ENCODE measurements at regions not wholly inside any gene's neighbourhood (a gene's known extent, or its start where the extent isn't known, plus 50 kb on each side); places are given as distances from the start of the nearest gene placed in this dataset.

DNA sequence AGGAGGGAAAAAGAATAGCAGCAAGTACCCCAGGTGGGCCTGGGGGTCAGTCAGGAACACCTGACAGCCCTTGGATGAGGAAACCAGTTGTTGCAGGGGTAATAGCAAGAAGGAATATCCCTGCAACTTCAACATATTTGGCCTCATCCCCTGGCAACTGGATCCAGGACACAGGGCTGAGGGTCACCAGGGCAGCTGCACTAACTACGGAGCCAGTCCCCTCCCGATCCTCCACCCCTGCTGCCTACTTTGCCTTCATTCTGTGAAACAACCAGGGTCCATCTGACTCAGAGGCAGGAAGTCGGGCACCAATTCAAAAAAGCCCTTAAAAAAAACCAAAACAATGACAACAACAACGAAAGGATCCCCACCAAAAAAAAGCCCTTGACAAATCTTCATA lies 52.9 kb downstream of the FRMPD3 start:
- no peak for DNase-seq (ENCODE audit: low read depth)

DNA sequence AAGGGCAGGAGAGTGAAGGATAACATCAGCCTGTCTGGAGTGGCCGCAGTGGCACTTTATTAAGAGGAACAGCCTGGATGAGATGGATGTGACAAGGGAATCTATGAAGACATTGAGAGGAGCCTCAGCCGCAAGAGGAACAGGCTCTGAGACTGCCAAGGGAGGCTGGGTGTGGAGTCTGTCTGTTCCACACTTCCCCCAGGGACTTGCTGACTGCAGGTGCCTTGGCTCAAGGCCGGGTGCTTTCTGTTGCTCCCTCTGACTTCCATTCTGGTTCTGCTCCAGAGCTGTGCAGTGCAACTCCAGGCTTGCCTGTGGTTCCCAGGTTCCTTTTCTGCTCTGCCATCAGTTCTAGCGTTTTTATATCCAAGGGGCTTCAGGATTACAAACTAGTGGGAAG lies 54.6 kb downstream of the FRMPD3 start:
- no peak for DNase-seq (ENCODE audit: low read depth)

DNA sequence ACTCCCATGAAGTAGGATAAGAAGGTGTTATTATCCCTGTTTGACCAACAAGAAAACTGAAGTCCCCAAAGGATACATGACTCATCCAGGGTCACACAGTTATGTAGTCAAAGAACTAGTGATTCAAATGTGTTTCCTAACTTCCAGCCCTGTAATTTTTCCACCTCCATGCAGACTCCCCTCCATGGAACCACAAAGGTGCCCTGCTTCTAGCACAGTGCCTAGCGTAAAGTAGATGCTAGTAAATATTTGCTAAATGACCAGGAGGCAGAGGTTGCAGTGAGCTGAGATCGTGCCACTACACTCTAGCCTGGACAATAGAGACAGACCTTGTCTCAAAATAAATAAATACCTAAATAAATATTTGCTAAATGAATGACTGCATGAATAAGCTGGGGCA lies 55.8 kb downstream of the FRMPD3 start:
- no peak for DNase-seq (ENCODE audit: low read depth)

DNA sequence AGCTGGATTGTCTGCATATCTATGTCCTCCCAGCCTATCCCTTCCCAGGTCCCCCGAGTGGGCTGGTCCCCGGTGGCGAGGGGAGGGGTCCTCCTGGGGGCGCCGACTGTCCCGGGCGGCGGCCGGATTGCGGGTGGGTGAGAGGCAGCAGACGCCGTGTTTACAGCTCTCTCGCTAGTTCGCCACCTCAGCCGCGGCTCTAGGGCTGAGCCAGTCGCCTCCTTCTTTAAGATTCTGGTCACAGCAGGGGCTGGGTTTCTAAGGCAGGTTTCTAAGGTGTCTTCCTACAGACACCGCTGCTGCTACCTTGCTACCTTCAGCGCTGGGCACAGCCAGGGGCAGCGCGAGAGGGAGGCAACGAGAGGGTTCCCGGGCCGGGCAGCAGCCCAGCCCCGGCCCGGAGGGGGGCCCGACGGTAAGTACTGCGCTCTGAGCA lies 57.2 kb downstream of the FRMPD3 start:
- no peak for DNase-seq (ENCODE audit: low read depth)

DNA sequence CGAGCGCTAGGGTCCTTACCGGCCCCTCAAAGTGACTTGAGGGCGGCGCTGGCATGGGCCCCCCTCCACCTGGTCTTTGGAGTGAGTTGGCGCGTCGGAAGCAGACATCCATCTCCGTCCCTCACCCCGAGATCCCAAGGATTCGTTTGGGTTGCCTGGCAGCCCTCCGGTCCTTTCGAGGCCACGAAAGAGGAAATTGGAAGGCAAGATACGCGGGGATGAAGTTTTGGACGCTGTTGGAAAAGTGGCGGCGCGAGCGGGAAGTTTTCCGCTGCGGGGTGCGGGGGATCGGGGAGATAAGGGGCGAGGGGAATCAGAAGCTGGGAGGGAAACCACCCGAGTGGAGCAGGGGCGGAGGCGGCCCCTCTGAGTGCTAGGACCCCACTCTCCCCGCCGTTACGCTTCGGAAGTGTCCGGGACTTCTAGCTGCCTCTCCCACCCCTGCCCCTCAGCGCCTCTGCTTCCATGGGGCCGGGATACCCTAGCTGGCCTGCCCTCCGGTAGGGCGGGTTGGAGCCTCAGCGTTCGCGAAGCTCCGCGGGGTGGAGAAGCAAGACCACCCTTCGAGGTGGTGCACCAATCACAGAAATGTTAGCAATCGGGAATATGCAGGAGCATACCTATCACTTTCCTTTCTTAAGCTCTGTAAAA lies 57.8 kb downstream of the FRMPD3 start:
- DNase-seq (ENCODE audit: low read depth), result no peak

DNA sequence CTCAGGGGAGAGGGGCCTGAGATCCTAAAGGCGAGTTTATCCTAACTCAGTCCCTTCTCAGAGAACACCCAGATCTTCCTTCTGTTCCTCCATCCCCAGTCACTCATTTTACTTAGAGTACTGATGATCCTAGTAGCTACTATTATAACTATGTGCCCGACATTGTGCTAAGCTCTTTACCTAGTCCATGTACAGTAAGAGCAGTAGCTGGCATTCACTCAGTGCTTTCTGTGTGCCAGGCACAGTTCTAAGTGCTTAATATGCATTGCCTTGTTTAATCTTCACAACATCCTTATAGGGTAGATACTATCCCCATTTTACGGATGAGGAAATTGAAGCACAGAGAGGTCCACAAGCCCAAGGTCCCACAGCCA lies 58.3 kb downstream of the FRMPD3 start:
- DNase-seq (ENCODE audit: low read depth), result no peak

DNA sequence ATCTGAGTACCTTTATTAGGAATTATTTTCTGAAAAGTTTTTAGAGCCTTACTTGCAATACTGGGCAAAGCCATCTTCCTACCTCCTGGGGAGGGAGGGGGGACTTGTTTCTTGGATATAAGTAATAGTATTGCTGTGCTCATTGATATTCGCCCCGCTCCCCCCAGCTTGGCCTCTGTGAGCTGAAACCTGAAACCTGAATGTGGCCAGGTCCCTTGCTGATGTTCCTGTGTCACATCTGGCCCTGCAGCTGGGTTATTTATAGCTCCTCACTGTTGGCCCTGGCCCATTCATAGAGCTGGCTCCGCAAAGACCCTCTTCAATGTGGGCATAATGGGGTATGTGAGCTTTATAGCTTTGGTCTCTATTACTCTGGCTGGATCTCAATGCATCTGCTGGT lies 59.5 kb downstream of the FRMPD3 start:
- no peak for DNase-seq (ENCODE audit: low read depth)

DNA sequence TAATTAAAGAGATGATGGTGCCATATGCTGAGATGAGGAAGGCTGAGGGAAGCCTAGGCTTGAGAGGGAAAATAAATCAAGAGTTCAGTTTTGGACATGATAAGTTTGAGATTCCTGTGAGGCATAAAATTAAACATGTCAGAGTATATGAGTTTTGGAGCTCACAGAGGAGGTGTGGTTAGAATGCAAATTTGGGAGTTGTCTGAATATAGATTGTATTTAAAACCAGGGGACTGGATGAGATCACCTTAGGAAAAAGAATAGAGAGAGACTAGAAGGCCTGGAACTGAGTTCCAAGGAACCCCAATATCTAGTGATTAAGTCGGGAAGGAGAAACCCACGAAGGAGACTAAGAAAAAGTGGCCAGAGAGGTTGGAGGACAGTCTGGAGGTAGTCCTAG lies 65.5 kb downstream of the FRMPD3 start:
- DNase-seq (ENCODE audit: low read depth), result no peak

DNA sequence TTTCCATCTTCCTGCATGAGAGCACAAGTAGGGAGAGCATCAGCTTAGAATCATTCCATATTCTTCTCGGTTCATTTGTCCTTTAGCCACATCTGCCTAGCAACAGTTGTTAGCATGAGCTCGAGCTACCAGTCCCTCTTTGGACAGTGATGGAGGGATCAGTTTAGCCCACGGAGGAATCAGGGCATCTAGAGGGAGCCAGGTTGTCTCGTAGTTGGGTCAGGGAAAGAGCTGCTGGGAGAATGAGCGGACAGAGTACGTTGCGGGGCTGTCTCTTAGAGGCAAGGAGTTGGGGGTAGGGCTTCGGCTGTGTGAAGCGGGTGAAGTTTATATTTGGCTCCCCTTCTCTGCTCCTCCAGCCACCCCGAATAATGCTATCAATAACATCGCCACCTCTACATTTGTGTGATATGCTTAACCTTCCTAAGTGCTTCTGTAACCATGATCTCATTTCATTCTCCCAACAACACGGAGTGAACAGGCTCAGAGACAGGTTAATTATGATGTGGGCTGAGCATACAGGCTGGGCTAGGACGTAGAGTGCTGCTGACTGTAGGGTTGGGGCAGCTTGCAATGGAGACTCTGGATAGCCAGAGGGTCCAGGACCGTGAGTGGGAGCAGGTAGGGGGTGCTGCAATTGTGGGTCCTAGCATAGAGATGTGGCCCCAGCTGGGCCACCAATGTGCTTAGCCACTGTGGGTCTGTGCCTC lies 72.6 kb downstream of the FRMPD3 start:
- no peak for DNase-seq (ENCODE audit: low read depth)

DNA sequence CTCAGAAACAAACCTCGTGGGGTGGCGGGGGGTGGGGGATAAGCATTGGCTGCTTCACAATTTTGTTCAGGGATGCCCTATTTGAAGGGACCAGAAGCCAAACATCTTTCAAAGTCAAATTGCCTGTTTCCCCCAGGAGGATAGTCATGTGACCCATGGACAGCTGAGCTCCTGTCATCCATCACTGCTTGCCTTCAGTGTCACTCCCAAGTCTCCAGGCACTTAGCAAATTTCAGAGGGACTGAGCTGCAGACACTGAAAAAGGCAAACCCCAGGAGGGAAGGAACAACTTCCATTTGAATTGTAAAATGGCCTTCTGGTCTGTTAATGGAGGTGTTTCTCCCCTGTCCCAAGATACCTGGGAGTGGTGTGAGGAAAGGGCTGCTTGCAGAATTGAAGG lies 73.4 kb downstream of the FRMPD3 start:
- no peak for DNase-seq (ENCODE audit: low read depth)

DNA sequence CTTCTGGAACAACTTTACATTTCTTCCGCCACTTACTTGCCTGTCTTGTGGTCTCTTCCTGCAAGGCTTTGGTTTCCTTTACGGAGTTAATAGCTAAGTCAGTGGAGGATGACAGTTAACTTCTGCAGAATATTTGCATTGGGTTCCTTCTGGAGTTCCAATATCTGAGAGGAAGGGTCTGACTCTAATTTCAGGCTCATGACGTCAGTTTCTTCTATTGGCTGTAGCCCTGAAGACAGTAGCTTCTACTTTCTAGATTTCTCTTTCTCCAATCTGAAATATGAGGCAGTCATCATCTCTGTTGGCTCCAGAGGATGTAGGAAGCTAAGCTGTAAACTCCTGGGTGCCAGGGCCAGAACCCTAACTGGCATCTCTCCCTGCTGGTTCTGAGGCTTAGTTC lies 76.7 kb downstream of the FRMPD3 start:
- DNase-seq (ENCODE audit: low read depth), result no peak

DNA sequence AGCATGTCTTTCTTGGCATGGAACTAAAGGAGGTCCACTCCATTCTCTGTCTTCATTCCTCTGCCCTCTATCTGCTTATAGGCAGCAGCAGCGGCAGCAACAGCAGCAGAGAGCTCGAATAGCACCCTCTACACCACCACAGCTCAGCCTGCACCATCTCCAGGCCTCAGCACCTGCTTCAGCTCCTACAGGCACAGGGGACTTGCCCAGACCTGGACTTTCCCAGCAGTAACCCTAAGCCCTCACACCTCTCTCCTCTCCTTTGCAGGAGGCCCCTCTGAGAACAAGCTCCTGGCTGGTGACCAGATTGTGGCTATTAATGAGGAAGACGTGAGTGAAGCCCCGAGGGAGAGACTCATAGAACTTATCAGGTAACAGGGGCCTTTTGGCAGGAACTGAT lies 80.7 kb downstream of the FRMPD3 start:
- DNase-seq (ENCODE audit: low read depth), result no peak

DNA sequence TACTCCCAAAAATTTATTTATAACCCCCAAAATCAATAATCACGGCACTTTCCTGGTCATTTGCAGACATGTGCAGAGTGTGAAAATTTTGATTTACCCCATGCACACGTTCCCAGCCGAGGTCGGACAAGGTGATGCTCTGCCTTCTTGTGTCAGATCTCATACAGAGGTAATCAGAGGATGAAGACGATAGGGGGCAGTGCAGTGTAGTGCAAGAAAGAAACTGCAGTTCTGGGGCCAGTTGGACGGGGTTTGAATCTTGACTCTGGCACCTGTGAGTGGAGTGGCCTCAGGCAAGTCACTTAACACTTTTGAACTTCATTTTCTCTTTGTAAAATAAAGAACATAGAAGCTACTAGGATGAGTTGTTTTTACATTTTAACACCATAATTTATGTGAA lies 88.4 kb downstream of the FRMPD3 start:
- DNase-seq (ENCODE audit: low read depth), result no peak

DNA sequence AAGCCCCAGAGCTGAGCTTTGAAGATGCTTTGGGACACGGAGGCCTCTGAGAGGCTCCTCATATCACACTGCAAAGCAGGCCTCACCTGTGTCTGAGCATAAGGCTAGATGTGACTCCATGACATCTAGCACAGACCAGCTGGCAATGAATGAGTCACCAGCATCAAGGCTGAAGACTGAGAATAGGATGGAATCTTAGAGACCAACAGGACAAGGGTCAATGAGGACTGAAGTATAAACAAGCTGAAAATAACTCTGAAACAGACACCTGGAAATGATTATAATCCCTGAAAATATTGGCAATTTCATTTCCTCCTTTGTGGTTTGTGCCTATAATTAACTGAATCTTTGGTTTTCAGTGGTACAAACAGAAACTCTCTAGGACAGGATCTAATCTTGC lies 87.1 kb upstream of the PRPS1 start:
- DNase-seq (ENCODE audit: low read depth), result no peak

DNA sequence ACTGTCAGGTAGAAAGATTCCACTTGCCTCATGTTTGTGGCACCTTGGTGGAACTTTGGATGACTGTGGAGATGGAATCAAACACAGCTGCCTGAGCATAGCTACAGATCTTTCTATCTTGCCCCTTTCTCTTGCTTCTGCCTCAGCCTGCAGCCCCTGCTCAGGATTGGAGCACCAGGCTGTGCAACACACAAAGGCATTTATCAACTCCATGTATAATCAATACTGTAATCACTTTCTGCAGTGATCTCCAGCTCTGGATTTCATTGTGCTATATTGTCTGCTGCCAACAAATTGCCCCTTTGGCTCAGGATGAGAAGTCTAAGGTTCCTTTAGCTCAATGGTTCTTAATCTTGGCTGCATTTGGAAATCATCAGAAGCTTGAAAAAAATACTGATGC lies 86.3 kb upstream of the PRPS1 start:
- no peak for DNase-seq (ENCODE audit: low read depth)

DNA sequence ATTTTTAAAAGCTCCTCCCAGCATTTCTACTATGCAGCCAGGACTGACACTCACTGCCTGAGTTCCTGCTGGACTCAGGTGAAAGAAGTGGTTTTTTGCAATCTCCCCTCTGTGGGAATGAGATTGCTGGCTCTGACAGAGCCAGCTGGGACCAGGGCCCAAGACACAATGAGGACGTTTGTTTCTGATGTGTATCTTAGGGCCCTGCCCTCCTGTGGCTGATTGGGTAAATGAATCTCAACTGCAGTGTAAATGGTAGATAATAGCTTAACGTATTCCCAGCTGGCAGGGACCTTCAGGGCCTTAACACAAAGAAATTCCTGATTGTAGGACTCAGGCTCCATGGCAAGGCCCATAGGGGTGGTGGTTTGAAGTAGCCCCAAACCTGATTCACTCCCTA lies 85.8 kb upstream of the PRPS1 start:
- no peak for DNase-seq (ENCODE audit: low read depth)

DNA sequence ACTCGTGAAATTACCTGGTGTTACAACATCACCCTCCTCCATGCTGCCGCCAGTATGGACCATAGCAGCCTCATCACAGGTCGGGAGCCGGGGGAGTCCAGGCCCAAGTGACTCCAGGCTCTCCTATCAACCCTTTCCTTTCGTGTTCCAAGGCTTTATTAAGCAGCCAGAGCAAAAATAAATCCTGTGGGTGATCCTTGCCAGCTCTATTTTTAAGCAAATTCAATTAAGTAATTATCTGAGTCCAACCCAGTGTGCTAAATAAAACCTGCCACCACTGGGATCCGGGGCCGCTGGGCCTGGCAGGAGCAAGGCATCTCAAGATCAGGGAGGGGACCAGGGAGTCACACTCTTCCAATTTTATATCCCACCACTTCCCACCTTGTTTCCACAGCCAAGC lies 80.7 kb upstream of the PRPS1 start:
- DNase-seq (ENCODE audit: low read depth), result no peak

DNA sequence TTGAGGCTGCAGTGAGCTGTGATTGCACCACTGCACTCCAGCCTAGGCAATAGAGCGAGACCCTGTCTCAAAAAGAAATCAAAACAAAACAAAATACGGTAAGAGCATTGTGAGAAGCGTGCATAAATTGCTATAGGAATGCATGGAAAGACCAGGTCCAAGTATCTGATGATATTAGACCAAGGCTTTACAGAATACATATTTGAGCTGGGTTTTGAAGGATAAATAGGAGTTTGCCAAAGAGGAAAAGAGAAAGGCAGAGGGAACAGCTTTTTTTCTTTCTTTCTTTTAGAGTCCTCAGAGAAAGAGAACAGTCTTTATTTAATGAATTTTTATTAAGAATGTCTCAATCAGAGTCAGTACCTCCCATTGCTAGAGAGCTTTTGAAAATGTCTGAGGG lies 79.5 kb upstream of the PRPS1 start:
- no peak for DNase-seq (ENCODE audit: low read depth)

DNA sequence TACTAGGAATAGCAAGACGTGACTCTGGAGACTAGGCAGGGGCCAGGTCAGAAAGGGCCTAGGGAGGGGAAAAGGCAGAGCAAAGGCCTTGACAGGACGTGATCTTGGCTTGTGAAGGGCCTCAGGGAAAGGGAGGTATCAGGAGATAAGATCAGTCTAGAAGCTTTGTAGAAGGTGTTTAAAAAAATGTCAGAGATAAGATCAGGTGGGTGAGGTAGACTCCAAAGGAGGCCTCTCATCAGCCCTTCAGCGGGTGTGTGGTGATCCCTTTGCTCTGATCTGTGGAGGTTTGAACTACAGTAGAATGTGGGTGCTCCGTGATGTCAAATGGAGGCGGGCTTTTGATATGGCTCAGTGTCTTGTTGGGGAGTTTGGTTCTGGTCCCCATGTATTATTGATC lies 78.8 kb upstream of the PRPS1 start:
- no peak for DNase-seq (ENCODE audit: low read depth)

DNA sequence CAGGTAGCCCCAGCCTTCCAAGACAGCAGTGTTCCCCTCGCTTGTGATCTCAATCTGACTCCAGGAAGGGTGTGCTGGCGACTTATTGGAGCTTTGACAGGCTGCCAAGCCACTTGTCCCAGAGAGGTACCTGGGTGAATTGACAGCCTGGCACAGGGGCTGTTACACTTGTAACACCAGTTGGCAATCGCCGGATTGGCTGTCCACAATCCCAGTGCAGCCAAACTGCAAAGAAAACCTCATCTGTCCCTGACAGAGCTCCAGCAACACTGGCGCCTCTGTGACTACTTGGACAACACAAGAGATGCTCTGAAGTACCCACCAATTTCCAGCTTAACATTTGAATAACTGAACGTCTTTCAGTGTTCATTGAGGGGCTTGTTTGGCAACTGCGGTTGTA lies 76.8 kb upstream of the PRPS1 start:
- DNase-seq (ENCODE audit: low read depth), result no peak

DNA sequence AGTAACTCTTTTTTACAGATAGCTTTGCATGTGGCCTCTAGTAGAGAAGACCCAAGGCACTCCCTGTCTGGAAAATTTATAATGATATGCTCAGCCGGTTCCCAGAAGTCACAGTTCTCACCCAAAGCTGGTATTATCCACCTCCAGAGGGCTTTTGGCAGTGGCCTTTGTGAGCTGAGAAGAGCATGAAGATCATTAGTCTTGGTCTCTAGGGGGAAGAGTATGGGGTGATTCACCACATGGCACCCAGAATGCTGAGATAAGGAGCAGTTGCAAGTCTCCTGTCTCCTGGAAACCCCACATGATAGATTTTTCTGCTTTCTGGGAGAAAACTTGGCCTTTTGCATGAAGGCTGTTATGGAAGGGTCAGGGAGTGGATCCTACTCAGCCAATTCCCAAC lies 75.4 kb upstream of the PRPS1 start:
- DNase-seq (ENCODE audit: low read depth), result no peak

DNA sequence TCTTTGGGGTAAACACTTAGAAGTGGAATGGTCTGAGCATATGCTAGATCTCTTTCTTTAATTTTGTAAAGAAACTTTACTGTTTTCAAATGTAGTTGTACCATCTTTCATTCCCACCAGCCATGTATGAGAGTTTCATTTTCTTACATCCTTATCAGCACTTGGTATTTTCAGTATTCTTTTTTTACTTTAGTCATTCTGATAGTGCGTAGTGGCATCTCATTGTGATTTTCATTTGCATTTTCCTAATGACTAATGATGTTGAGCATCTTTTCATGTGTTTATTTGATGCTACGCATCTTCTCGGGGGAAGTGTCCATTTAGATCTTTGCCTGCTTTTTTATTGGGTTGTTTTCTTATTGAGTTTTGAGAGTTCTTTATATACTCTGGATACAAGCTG lies 71.3 kb upstream of the PRPS1 start:
- no peak for DNase-seq (ENCODE audit: low read depth)

DNA sequence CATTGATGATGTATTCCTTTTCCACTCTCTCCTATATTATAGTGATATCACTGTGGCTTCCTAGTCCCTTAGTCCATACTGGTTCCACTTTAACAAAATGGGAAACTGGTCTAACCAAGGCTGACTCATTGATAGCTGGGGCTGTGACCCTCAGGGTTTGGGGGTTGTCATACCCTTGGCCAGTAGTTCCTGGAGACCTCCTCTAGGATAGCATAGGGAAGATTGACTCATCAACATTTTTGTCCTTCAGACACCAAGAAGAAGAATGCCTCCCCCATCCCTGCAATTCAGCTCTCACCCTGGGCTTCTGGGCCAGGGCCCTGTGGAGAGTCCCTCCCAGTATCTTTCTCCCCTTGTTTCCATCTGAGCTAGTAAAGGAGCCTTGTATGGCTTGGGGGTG lies 68.8 kb upstream of the PRPS1 start:
- no peak for DNase-seq (ENCODE audit: low read depth)

DNA sequence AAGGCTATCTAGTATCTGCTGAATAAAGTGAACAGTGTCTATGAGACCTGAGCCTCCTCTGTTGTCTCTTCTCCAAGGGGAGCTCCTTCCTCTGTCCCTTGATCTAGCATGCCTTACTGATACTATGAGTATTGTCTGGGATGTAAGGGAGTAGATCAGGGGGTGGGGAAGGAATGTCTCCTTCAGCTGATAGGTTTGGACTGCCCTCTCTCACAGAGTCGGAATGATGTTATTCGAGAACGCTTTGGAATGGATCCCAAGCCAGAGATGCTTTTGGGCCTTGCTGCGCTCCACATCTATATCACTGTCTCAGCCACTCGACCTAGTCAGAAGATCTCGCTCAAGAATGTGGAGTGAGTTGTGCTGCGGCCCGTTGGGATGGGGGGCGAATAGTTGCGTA lies 68.3 kb upstream of the PRPS1 start:
- DNase-seq (ENCODE audit: low read depth), result no peak
